ENCODE measurements at regions not wholly inside any gene's neighbourhood (a gene's known extent, or its start where the extent isn't known, plus 50 kb on each side); places are given as distances from the start of the nearest gene placed in this dataset.

GRCh38 chr22:48496226-48496845 lies 1331.3 kb downstream of the BRD1 start:
- TF ChIP-seq EZH2phosphoT487 (IDR thresholded peaks at IDR 0.05; ENCODE audit: insufficient read depth, low read depth) (no peak), EZH2 (IDR thresholded peaks at IDR 0.05; ENCODE audit: insufficient read depth, poor library complexity, severe bottlenecking) (no peak)
